DMS53 treated with DMSO at 0.1 percent for 48 hours (cell line): ENCODE measurements at regions not wholly inside any gene's neighbourhood (a gene's known extent, or its start where the extent isn't known, plus 50 kb on each side); places are given as distances from the start of the nearest gene placed in this dataset.
"Not testable (repeated sequence)": the region's sequence is repeated elsewhere in the genome, so short reads cannot be mapped to it uniquely, and the experiment has no call there.

Experiments
- DNase-seq: peaks from one replicate; lab custom pipeline; 2025; ENCODE audit not compliant: unreplicated experiment; lab: John Stamatoyannopoulos, UW

DNA sequence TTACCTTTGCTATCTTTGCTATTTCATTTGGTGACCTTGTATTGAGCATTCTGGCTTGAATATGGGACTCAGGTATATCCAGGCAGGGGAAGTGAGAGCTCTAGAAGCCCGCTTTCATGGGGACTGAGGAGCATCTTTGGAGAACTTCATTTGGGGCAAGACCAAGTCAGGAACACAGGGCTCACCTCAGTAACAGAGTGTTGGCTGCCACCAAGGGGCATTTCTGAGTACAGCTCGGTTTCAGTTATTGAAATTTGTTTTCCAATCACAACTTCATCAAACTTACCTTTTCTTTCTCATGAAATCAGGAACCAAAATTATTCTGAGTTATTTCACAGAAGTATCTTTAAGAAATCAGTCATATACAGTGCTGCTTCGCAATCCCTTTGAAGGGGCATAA lies 337.2 kb downstream of the C7orf25 start:
- no peak for DNase-seq

GRCh38 chr7:42573881-42574672 lies 337.1 kb upstream of the GLI3 start:
- no peak for DNase-seq

DNA sequence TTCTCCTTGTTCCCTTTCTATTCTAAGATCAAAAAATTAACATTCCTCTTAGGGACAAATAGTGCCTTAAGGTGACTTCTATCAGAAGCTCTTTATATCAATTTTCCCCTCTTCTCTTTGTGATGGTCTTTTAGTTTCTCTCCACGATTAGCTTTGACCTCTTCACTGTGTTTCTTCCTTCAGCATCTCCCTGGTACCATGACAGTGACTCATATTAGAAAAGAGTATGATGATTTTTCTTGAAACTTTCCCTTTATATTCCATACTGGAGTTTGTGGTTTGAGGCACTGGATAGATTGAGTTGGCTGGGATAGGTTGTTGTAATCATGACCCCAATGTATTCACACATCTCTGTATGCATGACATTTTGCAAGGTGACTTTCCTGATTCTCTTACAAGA lies 335.6 kb upstream of the GLI3 start:
- DNase-seq: no peak

DNA sequence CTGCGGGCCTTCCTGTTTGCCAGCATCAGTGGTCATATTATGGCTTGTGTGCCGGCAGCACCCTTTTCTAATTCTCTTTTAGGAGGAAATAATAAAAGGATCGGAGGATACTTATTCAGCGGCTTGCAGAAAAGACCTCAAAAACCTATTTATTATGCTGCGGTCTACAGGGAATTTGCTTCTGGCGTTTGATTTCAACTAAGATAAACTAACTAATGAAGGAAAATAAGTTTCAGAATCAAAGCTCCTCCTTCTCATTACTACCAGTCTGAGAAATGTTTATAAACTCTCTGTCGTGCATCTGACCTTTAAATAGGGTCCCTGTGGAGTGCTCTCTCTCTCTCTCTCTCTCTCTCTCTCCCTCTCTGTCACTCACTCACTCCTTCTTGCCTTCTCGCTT lies 335.0 kb upstream of the GLI3 start:
- no peak for DNase-seq

DNA sequence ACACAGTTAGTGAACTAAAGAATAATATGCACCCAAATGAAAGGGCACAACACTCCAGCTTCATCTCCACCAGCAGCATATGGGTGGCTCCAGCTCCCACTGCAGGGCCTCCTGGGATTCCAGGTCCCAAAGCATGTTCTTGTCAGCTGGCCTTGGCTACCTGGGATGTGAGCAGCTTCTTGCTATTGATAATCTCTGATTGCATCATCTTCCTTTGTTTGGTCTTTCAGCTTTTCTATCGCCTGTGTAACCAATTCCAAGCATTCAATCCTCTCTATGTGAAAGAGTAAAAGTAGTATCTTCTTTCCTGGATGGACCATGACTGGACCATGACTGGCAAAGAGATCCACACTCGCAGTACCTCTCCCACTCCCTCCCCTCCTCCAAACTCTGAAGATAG lies 333.9 kb upstream of the GLI3 start:
- no peak for DNase-seq

- no peak for DNase-seq
Observed at GRCh38 chr7:42567051-42567450, 330.0 kb upstream of the GLI3 start.

GRCh38 chr7:42561797-42562196 lies 324.8 kb upstream of the GLI3 start:
- DNase-seq: no peak

- no peak for DNase-seq
Observed at GRCh38 chr7:42560866-42561265, 323.9 kb upstream of the GLI3 start.

- not testable (repeated sequence) for DNase-seq
Observed at GRCh38 chr7:42554932-42555331, 317.9 kb upstream of the GLI3 start.

GRCh38 chr7:42552227-42552626 lies 315.2 kb upstream of the GLI3 start:
- DNase-seq: no peak

- no peak for DNase-seq
Observed at GRCh38 chr7:42550706-42551470, 313.9 kb upstream of the GLI3 start.

GRCh38 chr7:42549866-42550485 lies 313.0 kb upstream of the GLI3 start:
- no peak for DNase-seq

DNA sequence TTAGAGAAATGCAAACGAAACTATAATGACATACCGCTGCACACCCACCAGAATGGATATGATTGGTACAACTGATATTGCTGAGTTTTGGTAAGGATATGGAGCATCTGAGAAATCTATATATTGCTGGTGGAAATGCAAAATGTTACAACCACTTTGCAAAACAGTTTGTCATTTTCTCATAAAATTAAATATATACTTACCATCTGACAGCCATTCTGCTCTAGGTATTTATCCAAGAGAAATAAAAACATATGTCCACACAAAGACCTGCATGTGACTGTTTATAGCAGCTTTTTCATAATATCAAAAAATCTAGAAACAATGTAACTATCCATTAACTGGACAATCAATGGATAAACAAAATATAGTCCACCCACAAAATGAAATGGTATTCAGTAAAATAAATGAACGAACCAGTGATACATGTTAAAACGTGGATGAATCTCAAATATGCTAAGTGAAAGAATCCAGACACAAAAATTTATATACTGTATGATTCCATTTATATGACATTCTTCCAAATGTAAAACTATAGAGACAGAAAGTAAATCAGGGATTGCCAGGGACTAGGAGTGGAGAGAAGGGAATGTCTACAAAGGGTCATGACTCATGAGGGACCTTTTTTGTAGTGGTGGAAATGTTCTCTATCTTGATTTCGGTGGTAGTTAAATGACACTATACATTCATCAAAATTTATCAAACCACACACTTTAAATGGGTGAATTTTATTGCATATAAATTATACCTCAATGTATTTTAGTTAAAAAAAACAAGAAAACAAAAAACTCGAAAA lies 312.0 kb upstream of the GLI3 start:
- DNase-seq: no peak

DNA sequence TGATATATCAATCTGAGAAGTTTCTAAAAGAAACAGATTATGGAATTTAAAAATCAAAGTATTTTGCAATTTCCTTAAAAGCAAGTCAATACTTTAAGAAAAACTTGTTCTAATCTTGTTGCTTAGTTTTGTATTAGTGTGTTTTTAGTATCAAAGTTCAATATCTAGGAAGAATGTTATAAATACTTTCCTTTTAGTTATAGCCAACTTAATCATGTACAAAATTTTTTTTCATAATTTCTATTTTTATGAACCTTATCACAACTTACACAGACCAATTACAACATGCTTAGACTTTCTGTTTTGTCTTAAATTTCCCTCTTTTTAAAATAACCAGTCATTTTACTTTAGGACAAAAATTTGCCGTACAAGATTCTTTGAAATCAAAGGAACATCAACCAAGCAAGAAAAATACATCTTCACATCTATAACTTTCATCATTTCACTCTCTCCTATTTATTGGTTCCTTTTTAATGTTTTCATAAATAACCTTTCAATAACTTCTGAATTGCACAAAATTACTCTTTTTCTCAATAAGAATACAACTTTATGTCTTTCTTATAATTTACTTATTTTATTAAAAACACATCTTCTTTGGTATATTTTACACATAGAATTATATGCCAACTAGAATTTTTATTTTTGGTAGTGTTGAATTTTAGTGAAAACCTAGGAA lies 308.2 kb upstream of the GLI3 start:
- no peak for DNase-seq

- no peak for DNase-seq
Observed at GRCh38 chr7:42543953-42544352, 306.9 kb upstream of the GLI3 start.

DNA sequence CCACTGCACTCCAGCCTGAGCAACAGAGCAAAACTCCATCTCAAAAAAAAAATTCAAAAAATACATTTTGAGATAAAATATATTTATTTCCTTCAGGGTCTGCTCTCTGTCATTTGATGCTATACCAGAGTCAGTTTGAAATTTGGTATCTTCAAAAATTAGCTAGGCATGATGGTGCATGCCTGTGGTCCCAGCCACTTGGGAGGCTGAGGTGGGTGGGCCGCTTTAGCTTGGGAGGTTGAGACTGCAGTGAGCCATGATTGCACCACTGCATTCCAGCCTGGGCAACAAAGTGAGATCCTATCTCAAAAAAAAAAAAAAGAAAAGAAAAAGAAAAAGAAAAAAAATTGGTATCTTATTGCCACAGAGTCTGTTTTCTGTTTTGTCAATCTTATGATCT lies 305.4 kb upstream of the GLI3 start:
- DNase-seq: not testable (repeated sequence)

- no peak for DNase-seq
Observed at GRCh38 chr7:42534441-42534840, 297.4 kb upstream of the GLI3 start.

DNA sequence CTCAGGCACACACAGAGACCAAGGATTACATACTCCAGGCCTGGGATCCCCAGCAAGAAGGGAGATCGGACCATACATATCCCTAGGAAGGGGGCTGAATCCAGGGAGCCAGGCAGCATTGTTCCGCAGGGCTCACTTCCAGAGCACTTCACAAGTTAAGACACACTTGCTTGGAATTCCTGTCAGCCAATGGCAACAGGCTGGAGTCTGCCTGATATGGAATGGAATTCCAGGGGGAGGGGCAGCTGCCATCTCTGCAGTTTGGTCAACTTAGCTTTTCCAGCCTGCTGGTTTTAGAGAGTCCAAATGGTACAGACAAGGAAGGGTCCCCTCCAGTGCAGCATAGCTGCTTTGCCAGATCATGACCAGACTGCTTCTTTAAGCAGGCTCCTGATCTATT lies 290.0 kb upstream of the GLI3 start:
- no peak for DNase-seq

- no peak for DNase-seq
Observed at GRCh38 chr7:42522227-42522991, 285.4 kb upstream of the GLI3 start.

GRCh38 chr7:42511027-42511426 lies 274.0 kb upstream of the GLI3 start:
- no peak for DNase-seq
